IMR-90 (cell line): ENCODE measurements at regions not wholly inside any gene's neighbourhood (a gene's known extent, or its start where the extent isn't known, plus 50 kb on each side); places are given as distances from the start of the nearest gene placed in this dataset.
"Not testable (repeated sequence)": the region's sequence is repeated elsewhere in the genome, so short reads cannot be mapped to it uniquely, and the experiment has no call there.

ENCODE experiments used
- ATAC-seq: fragments of 200-7000 bp; cut with Tn5 transposase; 2 replicates; pipeline ENCODE4 v1.9.1; 2020; ENCODE audit warnings: low read depth, mild to moderate bottlenecking, moderate library complexity
- BruUV-seq: library from RNA; stranded (reverse); fragments of 400-500 nt; replicated peaks from 2 replicates; lab custom pipeline; 2021; lab: Mats Ljungman, UMichigan
- CTCF ChIA-PET: fragments of 300-600 bp; formaldehyde crosslinking; extraction: SDS; loops from one replicate; lab custom pipeline; 2021; ENCODE audit warnings: antibody characterized with exemption; lab: Yijun Ruan, JAX
- POLR2A ChIA-PET: fragments of 300-600 bp; sonication (Branson Sonifier 250); formaldehyde crosslinking; loops from one replicate; lab custom pipeline; 2022; ENCODE audit warnings: antibody characterized with exemption; ENCODE audit not compliant: unreplicated experiment; lab: Charles Lee
- DNase-seq: peaks from one replicate; pipeline ENCODE4 v3.0.0; 2013
- H2AFZ ChIP-seq: replicated peaks from 2 replicates; pipeline ENCODE3; 2013; ENCODE audit warnings: low read length, mild to moderate bottlenecking; ENCODE audit not compliant: poor library complexity
- H2AK5ac ChIP-seq: 2 replicates; pipeline ENCODE4 v1.6.1; 2013; ENCODE audit warnings: low read depth, low read length, inconsistent platforms
- H2AK9ac ChIP-seq: replicated peaks from 2 replicates; pipeline ENCODE3; 2013; ENCODE audit warnings: mild to moderate bottlenecking, low read depth, low read length, moderate library complexity; ENCODE audit not compliant: poor library complexity
- H2BK120ac ChIP-seq: 2 replicates; pipeline ENCODE4 v1.6.1; 2013; ENCODE audit warnings: low read depth, low read length, inconsistent platforms
- H2BK15ac ChIP-seq: 3 replicates; pipeline ENCODE4 v1.6.1; 2013; ENCODE audit warnings: low read depth, low read length, inconsistent platforms
- H2BK20ac ChIP-seq: 2 replicates; pipeline ENCODE4 v1.6.1; 2013; ENCODE audit warnings: low read depth, mild to moderate bottlenecking, inconsistent platforms, low read length, moderate library complexity
- H2BK5ac ChIP-seq: 2 replicates; pipeline ENCODE4 v1.6.1; 2013; ENCODE audit warnings: mild to moderate bottlenecking, low read depth, low read length, inconsistent platforms; ENCODE audit not compliant: poor library complexity, severe bottlenecking
- H3K14ac ChIP-seq: replicated peaks from 2 replicates; pipeline ENCODE4 v1.6.1; 2013; ENCODE audit warnings: low read depth, low read length, inconsistent platforms
- H3K18ac ChIP-seq: 2 replicates; pipeline ENCODE4 v1.6.1; 2013; ENCODE audit warnings: low read depth, low read length, control low read depth
- H3K23ac ChIP-seq: 2 replicates; pipeline ENCODE4 v1.6.1; 2013; ENCODE audit warnings: low read depth, low read length, inconsistent platforms
- H3K27ac ChIP-seq: 2 replicates; pipeline ENCODE4 v1.5.1; 2013; ENCODE audit warnings: mild to moderate bottlenecking, control low read depth, low read length; ENCODE audit not compliant: insufficient read depth
- H3K27me3 ChIP-seq: 2 replicates; pipeline ENCODE4 v1.6.1; 2013; ENCODE audit warnings: low read length; ENCODE audit not compliant: control insufficient read depth, insufficient read depth
- H3K36me3 ChIP-seq: 2 replicates; pipeline ENCODE4 v1.6.1; 2013; ENCODE audit warnings: low read length, mixed read lengths; ENCODE audit not compliant: control insufficient read depth, insufficient read depth
- H3K4ac ChIP-seq: 2 replicates; pipeline ENCODE4 v1.6.1; 2013; ENCODE audit warnings: low read depth, low read length, inconsistent platforms
- H3K4me1 ChIP-seq: 2 replicates; pipeline ENCODE4 v1.6.1; 2013; ENCODE audit warnings: low read length, mixed read lengths; ENCODE audit not compliant: control insufficient read depth, insufficient read depth
- H3K4me2 ChIP-seq: 2 replicates; pipeline ENCODE4 v1.6.1; 2013; ENCODE audit warnings: low read depth, mild to moderate bottlenecking, control low read depth, low read length, moderate library complexity
- H3K4me3 ChIP-seq: 2 replicates; pipeline ENCODE4 v1.5.1; 2013; ENCODE audit warnings: low read depth, mild to moderate bottlenecking, control low read depth, low read length, moderate library complexity; ENCODE audit not compliant: insufficient read depth
- H3K56ac ChIP-seq: 2 replicates; pipeline ENCODE4 v1.6.1; 2013; ENCODE audit warnings: low read length, inconsistent platforms; ENCODE audit not compliant: insufficient read depth; ENCODE audit errors: extremely low read depth
- H3K79me1 ChIP-seq, 2 experiments: 2 replicates each; pipeline ENCODE4 v1.6.1; 2013; ENCODE audit warnings: low read length in 2 of 2, inconsistent platforms in 1 of 2, low read depth in 1 of 2
- H3K9ac ChIP-seq: 2 replicates; pipeline ENCODE4 v1.6.1; 2013; ENCODE audit warnings: low read depth, low read length, control low read depth
- H3K9me1 ChIP-seq: 2 replicates; pipeline ENCODE4 v1.6.1; 2013; ENCODE audit warnings: low read length, inconsistent platforms; ENCODE audit not compliant: insufficient read depth
- H3K9me3 ChIP-seq: 2 replicates; pipeline ENCODE4 v1.6.1; 2013; ENCODE audit warnings: low read length; ENCODE audit not compliant: control insufficient read depth, insufficient read depth
- H4K20me1 ChIP-seq: 2 replicates; pipeline ENCODE4 v1.6.1; 2013; ENCODE audit warnings: low read length, inconsistent platforms; ENCODE audit not compliant: insufficient read depth
- H4K5ac ChIP-seq: 2 replicates; pipeline ENCODE4 v1.6.1; 2013; ENCODE audit warnings: mild to moderate bottlenecking, low read depth, low read length, control low read depth
- H4K8ac ChIP-seq, 2 experiments: 2 replicates each; pipeline ENCODE4 v1.6.1; 2013; ENCODE audit warnings: low read depth in 2 of 2, low read length in 2 of 2, control low read depth in 1 of 2, inconsistent platforms in 1 of 2
- H4K91ac ChIP-seq: 2 replicates; pipeline ENCODE4 v1.6.1; 2013; ENCODE audit warnings: low read depth, low read length, inconsistent platforms; ENCODE audit not compliant: insufficient read depth
- SMC3 ChIP-seq: fragments of 150-350 bp; IDR thresholded peaks from 2 replicates; pipeline ENCODE4 v1.6.1; 2016; ENCODE audit warnings: low read depth, mild to moderate bottlenecking, antibody characterized with exemption, low read length, moderate library complexity
- WGBS, 2 experiments: methylation state at CpG; one replicate each; pipeline versions ENCODE4 v1.1.5 to v1.1.7; 2013; ENCODE audit warnings: missing lambda C conversion rate in 2 of 2; ENCODE audit not compliant: insufficient read length in 1 of 2; ENCODE audit errors: extremely low coverage in 2 of 2; 5-methylcytosine and 5-hydroxymethylcytosine counted together
- dilution Hi-C: fragments of 300-500 bp; cut with HindIII; formaldehyde crosslinking; loops from one replicate; pipeline ENCODE4 v1.14.3; 2018; ENCODE audit warnings: low sequenced_read_pairs; ENCODE audit not compliant: unreplicated experiment
- in situ Hi-C: fragments of 300-500 bp; cut with MboI; formaldehyde crosslinking; loops from 3 replicates; pipeline ENCODE4 v1.14.3; 2019; ENCODE audit warnings: low sequenced_read_pairs, inconsistent platforms, mixed read lengths
- intact Hi-C: fragments of 100-400 bp; cut with micrococcal nuclease; formaldehyde crosslinking; loops from 2 replicates; pipeline ENCODE4 v1.10.0; 2022

DNA sequence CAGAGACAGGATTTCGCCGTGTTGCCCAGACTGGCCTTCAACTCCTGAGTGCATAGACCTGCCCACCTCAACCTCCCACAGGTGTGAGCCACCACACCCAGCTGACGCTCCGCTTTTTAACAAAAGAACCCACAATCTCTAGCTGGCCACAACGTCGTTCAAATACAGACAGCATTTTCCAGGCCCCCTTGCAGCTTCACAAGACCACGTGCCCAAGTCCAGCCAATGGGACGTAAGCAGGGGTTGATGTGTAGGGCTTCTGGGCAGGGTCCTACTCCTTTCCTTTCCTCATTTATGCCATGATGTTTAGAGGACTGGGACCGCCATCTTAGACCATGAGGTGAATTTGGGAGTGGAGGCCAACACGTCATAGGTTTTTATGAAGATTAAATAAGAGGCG is 81.0 kb downstream of the TFAP2C start:
- WGBS, 2 experiments = 100% methylated on average over 2 of the region's 11 CpGs; no CpG with 5 or more reads in 1 of the 2 experiments
- Histone ChIP-seq H3K4me2 (no peak overlapping the region), H2AK9ac (no peak overlapping the region), H3K4ac (no peak overlapping the region), H3K9me1 (no peaks in the 10 kb centered on the region), H4K91ac (no peak overlapping the region), H3K23ac (no peak overlapping the region), H3K9ac (no peak overlapping the region), H3K36me3 (no peaks in the 10 kb centered on the region), H2AFZ (no peak overlapping the region), H3K79me1 (no peaks in the 10 kb centered on the region), H2BK15ac (no peak overlapping the region), H2BK5ac (no peak overlapping the region), H3K9me3 (no peaks in the 10 kb centered on the region), H3K56ac (no peak overlapping the region), H3K18ac (no peak overlapping the region), H3K27me3 (peaks cover 2% of the 10 kb centered on the region; the same call in 1 of the 2 replicates), H4K8ac (no peak overlapping the region), H4K5ac (no peak overlapping the region), H2AK5ac (no peak overlapping the region), H2BK120ac (no peak overlapping the region), H2BK20ac (no peak overlapping the region), H4K20me1 (no peaks in the 10 kb centered on the region), H3K4me3 (no peak overlapping the region), H3K14ac (no peak overlapping the region), H3K4me1 (no peaks in the 10 kb centered on the region), H3K27ac (no peak overlapping the region)
- no peak for DNase-seq
- POLR2A ChIA-PET = no interaction called here
- CTCF ChIA-PET = no interaction called here
- dilution Hi-C loops (no loop called here), intact Hi-C loops (no loop called here), in situ Hi-C loops (no loop called here)
- BruUV-seq = no TSS peak
- ATAC-seq = no peak
- TF ChIP-seq SMC3 = no peak

DNA sequence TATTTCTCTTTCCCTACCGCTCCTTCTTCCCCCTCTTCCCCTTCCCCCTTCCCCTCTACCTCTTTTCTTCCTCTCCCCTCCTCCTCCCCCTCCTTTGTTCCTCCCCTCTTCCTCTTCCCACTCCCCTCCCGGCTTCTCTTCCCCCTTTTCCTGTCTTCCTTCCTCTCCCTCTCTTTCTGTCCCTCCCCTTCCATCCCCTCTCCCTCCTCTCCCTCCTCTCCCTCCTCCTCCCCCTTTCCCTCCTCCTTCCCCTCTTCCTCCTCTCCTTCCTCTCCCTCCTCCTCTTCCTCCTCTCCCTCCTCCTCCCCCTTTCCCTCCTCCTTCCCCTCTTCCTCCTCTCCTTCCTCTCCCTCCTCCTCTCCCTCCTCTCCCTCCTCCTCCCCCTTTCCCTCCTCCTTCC is 81.5 kb downstream of the TFAP2C start:
- H3K4me3 ChIP-seq, H2BK5ac ChIP-seq, ATAC-seq, in situ Hi-C loops, H4K5ac ChIP-seq, H3K56ac ChIP-seq, dilution Hi-C loops, H3K27me3 ChIP-seq, intact Hi-C loops, H3K9me1 ChIP-seq, H3K18ac ChIP-seq, H3K36me3 ChIP-seq, H3K4ac ChIP-seq, H2BK15ac ChIP-seq, DNase-seq, H3K27ac ChIP-seq, H3K23ac ChIP-seq, H3K4me1 ChIP-seq, H2AFZ ChIP-seq, H3K9me3 ChIP-seq, H2AK5ac ChIP-seq, H3K9ac ChIP-seq, H4K8ac ChIP-seq, H4K91ac ChIP-seq, H2BK20ac ChIP-seq, H3K79me1 ChIP-seq, BruUV-seq, H2BK120ac ChIP-seq, POLR2A ChIA-PET, H3K4me2 ChIP-seq, H3K14ac ChIP-seq, CTCF ChIA-PET, H4K20me1 ChIP-seq, H2AK9ac ChIP-seq: not testable (repeated sequence)
- WGBS, 2 experiments = 55% methylated on average over 2 of the region's 2 CpGs; no CpG with 5 or more reads in 1 of the 2 experiments
